ENCODE measurements at regions not wholly inside any gene's neighbourhood (a gene's known extent, or its start where the extent isn't known, plus 50 kb on each side); places are given as distances from the start of the nearest gene placed in this dataset.

DNA sequence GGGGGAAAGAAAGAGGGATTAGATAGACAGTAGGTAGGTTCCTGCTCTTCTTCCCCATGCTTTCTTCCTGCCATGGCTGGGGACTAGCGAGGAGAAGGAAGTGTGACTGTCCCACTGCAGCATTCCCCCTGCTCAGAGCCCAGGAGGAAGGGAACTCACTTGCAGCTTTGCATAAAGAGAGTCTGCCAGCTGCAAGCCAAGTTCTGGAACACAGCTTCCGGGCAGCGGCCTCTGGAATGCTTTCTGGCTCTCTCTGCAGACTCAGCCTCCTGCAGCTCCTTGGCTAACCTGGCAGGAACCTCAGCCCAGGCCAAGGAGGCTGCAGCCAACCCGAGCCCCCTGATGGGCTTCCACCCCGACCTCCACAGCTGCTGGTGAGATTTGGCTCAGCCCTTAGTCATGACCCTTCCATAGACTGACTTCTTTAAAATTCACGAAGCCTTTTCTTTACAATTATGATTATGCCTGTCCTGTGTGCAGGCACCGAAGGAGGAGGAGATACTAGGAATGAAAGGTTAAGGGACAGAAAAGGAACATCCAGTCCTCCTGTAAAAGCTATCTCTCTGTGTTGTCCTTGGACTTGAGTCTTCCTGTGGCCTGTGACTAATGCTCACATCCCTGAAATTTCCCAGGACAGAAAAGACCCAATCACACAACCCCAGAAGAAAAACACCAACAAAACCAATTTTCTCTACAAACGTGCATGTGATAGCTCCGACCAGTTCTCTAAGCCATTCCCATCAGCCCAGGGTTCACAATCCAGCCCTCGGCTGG is 108.2 kb upstream of the OLIG2 start:
- DNase-seq (ENCODE audit: low read depth) = no peak
- H3K4me3 ChIP-seq (ENCODE audit: low read depth, low read length) = no peak overlapping the region
- TF ChIP-seq, protein P1, sequence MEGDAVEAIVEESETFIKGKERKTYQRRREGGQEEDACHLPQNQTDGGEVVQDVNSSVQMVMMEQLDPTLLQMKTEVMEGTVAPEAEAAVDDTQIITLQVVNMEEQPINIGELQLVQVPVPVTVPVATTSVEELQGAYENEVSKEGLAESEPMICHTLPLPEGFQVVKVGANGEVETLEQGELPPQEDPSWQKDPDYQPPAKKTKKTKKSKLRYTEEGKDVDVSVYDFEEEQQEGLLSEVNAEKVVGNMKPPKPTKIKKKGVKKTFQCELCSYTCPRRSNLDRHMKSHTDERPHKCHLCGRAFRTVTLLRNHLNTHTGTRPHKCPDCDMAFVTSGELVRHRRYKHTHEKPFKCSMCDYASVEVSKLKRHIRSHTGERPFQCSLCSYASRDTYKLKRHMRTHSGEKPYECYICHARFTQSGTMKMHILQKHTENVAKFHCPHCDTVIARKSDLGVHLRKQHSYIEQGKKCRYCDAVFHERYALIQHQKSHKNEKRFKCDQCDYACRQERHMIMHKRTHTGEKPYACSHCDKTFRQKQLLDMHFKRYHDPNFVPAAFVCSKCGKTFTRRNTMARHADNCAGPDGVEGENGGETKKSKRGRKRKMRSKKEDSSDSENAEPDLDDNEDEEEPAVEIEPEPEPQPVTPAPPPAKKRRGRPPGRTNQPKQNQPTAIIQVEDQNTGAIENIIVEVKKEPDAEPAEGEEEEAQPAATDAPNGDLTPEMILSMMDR (IDR thresholded peaks at IDR 0.05; ENCODE audit: insufficient read depth, low read depth, low read length, missing control alignments) = no peak

DNA sequence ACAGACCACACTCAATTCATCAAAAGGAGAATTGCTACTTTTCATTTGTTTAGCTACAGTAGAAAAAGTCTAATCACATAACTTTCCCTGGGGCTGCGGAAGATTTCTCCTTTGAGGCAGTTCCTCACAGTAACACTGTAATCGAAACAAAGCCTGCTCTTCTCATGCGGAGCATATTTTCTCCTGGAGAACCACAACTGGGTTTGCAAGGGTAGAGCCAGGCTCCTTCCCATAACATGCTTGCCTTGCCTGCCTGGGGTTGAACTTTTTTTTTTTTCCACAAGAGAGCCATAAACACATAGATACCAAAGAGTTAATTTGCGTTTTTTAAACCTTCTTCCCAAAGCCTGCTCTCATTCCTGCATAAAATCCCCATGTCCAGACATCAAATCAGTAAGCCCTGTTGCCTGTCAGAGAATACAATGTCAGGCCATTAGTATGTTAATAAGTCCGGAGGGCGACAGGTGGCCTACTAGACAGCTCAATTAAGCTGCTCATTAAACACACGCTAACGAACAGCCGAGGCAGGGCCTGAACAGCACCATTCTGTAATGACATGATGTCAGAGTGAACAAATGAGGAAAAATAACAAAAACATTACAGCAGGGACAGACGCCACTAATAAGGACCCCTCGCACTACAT is 107.1 kb upstream of the OLIG2 start:
- no peak overlapping the region for H3K4me3 ChIP-seq (ENCODE audit: low read depth, low read length)
- no peak for DNase-seq (ENCODE audit: low read depth)
- TF ChIP-seq, protein P1 (IDR thresholded peaks at IDR 0.05; ENCODE audit: insufficient read depth, low read depth, low read length, missing control alignments) = no peak

- no peak overlapping the region for H3K4me3 ChIP-seq (ENCODE audit: low read depth, low read length)
Measured at GRCh38 chr21:32920474-32920873, 105.3 kb upstream of the OLIG2 start.

GRCh38 chr21:32921632-32922230 is 104.0 kb upstream of the OLIG2 start:
- TF ChIP-seq, protein P1 (IDR thresholded peaks at IDR 0.05; ENCODE audit: insufficient read depth, low read depth, low read length, missing control alignments) = peak; percentile 64
- DNase-seq (ENCODE audit: low read depth) = peak; percentile 55
- no peak overlapping the region for H3K4me3 ChIP-seq (ENCODE audit: low read depth, low read length)

More at GRCh38 chr21:32920474-32920873, 105.3 kb upstream of the OLIG2 start:
- TF ChIP-seq, protein P1 (IDR thresholded peaks at IDR 0.05; ENCODE audit: insufficient read depth, low read depth, low read length, missing control alignments) = no peak
- no peak for DNase-seq (ENCODE audit: low read depth)

DNA sequence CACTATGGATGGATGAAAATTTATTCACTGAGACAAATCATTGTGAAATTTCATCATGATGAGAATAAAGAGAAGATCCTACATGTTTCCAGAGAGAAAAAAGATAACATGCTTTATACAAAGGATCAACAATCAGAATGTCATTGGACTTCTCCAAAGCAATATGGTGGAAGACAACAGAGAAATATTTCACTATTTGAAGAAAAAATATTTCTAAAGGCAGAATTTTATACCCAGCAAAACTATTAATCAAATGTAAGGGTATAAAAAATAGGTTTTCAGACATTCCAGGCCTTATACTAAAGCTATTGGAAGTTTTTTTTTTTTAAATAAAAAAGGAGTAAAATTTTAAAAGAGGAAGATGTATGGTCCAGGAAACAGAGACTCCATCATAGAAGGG is 100.6 kb upstream of the OLIG2 start:
- no peak overlapping the region for H3K4me3 ChIP-seq (ENCODE audit: low read depth, low read length)
- TF ChIP-seq, protein P1 (IDR thresholded peaks at IDR 0.05; ENCODE audit: insufficient read depth, low read depth, low read length, missing control alignments) = no peak
- no peak for DNase-seq (ENCODE audit: low read depth)

DNA sequence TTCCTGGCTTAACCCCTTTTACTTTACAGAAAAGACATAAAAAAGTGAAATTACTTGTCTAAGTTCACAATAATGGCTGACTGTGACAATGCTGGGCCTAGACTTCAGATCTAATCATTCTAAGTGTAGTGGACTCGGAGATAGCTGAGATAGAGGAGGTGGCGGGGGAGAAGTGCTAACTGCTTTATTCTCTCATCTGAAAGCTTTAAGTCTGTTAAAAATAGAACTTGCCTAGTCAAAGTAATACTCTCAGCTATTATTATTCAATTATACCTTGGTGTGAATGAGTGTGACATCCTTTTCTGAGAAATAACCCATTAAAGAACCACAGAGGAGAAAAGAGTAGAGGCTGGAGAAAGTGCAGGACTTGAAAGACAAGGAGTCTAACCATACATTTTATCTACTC is 96.1 kb upstream of the OLIG2 start:
- peak overlapping the region; percentile 24; the same call in 1 of the 2 replicates for H3K4me3 ChIP-seq (ENCODE audit: low read depth, low read length)
- TF ChIP-seq, protein P1 (IDR thresholded peaks at IDR 0.05; ENCODE audit: insufficient read depth, low read depth, low read length, missing control alignments) = no peak
- DNase-seq (ENCODE audit: low read depth) = peak; percentile 80

All from GM12865 (cell line).